ENCODE measurements at regions not wholly inside any gene's neighbourhood (a gene's known extent, or its start where the extent isn't known, plus 50 kb on each side); places are given as distances from the start of the nearest gene placed in this dataset.

- TF ChIP-seq CTCF (IDR thresholded peaks at IDR 0.05; ENCODE audit: insufficient read depth, low read length) (no peak), SPI1 (IDR thresholded peaks at IDR 0.05; ENCODE audit: borderline replicate concordance, low read depth) (no peak), REST (IDR thresholded peaks at IDR 0.05; ENCODE audit: insufficient replicate concordance, low read depth) (no peak), POLR2AphosphoS5 (IDR thresholded peaks at IDR 0.05; ENCODE audit: low read depth) (no peak), GABPA (IDR thresholded peaks at IDR 0.05; ENCODE audit: low read depth) (no peak)
These were observed 179.4 kb upstream of the NR3C1 start for GRCh38 chr5:143582869-143583268.

Data from HL-60 (cell line).